ENCODE measurements at regions not wholly inside any gene's neighbourhood (a gene's known extent, or its start where the extent isn't known, plus 50 kb on each side); places are given as distances from the start of the nearest gene placed in this dataset.

DNA sequence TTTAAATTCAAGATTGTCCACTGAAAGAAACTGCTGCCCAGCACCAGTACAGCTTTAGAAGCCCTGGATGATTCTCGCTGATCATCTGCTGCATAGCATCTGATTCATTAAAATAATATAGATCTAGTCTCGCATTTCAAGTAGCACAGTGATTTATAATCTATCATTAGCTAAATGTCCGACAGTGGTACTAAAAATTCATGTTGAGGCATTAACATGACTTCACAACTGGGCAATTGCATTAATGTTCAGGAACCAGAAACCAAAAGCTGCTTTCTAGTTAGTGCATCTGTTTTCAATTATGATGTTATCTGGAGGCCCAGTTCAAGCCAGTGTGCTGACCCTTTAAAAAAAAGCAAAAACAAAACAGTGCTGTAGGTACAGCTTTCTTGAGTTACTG is 1987.2 kb upstream of the SEL1L start:
- TF ChIP-seq, protein P1, sequence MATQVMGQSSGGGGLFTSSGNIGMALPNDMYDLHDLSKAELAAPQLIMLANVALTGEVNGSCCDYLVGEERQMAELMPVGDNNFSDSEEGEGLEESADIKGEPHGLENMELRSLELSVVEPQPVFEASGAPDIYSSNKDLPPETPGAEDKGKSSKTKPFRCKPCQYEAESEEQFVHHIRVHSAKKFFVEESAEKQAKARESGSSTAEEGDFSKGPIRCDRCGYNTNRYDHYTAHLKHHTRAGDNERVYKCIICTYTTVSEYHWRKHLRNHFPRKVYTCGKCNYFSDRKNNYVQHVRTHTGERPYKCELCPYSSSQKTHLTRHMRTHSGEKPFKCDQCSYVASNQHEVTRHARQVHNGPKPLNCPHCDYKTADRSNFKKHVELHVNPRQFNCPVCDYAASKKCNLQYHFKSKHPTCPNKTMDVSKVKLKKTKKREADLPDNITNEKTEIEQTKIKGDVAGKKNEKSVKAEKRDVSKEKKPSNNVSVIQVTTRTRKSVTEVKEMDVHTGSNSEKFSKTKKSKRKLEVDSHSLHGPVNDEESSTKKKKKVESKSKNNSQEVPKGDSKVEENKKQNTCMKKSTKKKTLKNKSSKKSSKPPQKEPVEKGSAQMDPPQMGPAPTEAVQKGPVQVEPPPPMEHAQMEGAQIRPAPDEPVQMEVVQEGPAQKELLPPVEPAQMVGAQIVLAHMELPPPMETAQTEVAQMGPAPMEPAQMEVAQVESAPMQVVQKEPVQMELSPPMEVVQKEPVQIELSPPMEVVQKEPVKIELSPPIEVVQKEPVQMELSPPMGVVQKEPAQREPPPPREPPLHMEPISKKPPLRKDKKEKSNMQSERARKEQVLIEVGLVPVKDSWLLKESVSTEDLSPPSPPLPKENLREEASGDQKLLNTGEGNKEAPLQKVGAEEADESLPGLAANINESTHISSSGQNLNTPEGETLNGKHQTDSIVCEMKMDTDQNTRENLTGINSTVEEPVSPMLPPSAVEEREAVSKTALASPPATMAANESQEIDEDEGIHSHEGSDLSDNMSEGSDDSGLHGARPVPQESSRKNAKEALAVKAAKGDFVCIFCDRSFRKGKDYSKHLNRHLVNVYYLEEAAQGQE (tag by site-specific recombination; IDR thresholded peaks at IDR 0.05) = no peak
- no peak for TF ChIP-seq ZNF530 (tag by site-specific recombination; IDR thresholded peaks at IDR 0.05; ENCODE audit: low read depth)
- TF ChIP-seq ZFP37 (tag by site-specific recombination; IDR thresholded peaks at IDR 0.05) = no peak
- TF ChIP-seq, protein P2, sequence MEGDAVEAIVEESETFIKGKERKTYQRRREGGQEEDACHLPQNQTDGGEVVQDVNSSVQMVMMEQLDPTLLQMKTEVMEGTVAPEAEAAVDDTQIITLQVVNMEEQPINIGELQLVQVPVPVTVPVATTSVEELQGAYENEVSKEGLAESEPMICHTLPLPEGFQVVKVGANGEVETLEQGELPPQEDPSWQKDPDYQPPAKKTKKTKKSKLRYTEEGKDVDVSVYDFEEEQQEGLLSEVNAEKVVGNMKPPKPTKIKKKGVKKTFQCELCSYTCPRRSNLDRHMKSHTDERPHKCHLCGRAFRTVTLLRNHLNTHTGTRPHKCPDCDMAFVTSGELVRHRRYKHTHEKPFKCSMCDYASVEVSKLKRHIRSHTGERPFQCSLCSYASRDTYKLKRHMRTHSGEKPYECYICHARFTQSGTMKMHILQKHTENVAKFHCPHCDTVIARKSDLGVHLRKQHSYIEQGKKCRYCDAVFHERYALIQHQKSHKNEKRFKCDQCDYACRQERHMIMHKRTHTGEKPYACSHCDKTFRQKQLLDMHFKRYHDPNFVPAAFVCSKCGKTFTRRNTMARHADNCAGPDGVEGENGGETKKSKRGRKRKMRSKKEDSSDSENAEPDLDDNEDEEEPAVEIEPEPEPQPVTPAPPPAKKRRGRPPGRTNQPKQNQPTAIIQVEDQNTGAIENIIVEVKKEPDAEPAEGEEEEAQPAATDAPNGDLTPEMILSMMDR (tag by site-specific recombination; IDR thresholded peaks at IDR 0.05) = no peak
- TF ChIP-seq YY1 (tag by site-specific recombination; IDR thresholded peaks at IDR 0.05) = no peak
- no peak for TF ChIP-seq FEZF1 (tag by site-specific recombination; IDR thresholded peaks at IDR 0.05)
- no peak for TF ChIP-seq ZNF660 (tag by site-specific recombination; IDR thresholded peaks at IDR 0.05)
- TF ChIP-seq ZNF248 (tag by site-specific recombination; IDR thresholded peaks at IDR 0.05) = no peak
- no peak for TF ChIP-seq KLF10 (tag by site-specific recombination; IDR thresholded peaks at IDR 0.05)
- no peak for TF ChIP-seq ZBTB21 (tag by site-specific recombination; IDR thresholded peaks at IDR 0.05)
- TF ChIP-seq, protein P3, sequence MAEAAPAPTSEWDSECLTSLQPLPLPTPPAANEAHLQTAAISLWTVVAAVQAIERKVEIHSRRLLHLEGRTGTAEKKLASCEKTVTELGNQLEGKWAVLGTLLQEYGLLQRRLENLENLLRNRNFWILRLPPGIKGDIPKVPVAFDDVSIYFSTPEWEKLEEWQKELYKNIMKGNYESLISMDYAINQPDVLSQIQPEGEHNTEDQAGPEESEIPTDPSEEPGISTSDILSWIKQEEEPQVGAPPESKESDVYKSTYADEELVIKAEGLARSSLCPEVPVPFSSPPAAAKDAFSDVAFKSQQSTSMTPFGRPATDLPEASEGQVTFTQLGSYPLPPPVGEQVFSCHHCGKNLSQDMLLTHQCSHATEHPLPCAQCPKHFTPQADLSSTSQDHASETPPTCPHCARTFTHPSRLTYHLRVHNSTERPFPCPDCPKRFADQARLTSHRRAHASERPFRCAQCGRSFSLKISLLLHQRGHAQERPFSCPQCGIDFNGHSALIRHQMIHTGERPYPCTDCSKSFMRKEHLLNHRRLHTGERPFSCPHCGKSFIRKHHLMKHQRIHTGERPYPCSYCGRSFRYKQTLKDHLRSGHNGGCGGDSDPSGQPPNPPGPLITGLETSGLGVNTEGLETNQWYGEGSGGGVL (tag by site-specific recombination; IDR thresholded peaks at IDR 0.05) = no peak
- no peak for TF ChIP-seq ZNF701 (tag by site-specific recombination; IDR thresholded peaks at IDR 0.05)
- no peak for TF ChIP-seq KLF16 (tag by site-specific recombination; IDR thresholded peaks at IDR 0.05)
- TF ChIP-seq ZNF184 (tag by site-specific recombination; IDR thresholded peaks at IDR 0.05) = no peak
